Breast epithelium (tissue), 4 donors: ENCODE measurements at regions not wholly inside any gene's neighbourhood (a gene's known extent, or its start where the extent isn't known, plus 50 kb on each side); places are given as distances from the start of the nearest gene placed in this dataset.

Experiments used
- DNase-seq, 2 donors: peaks; one replicate each; pipeline ENCODE4 v3.0.0-alpha.2; 2019; ENCODE audit warnings: low spot score in 2 of 2
- H3K27ac ChIP-seq, 2 donors: fragments of 200-600 bp; sonication (generic) in 1 of 2; one replicate each; pipeline ENCODE4 v1.5.1; 2016 to 2019; ENCODE audit warnings: mild to moderate bottlenecking in 1 of 2
- H3K27me3 ChIP-seq, 2 donors: fragments of 200-600 bp; sonication (generic) in 1 of 2; one replicate each; pipeline versions ENCODE4 v1.5.1 to v1.6.0; 2017 to 2019; ENCODE audit warnings: control low read depth in 1 of 2, mild to moderate bottlenecking in 1 of 2
- H3K36me3 ChIP-seq: fragments of 200-600 bp; one replicate; pipeline ENCODE4 v1.5.1; 2019
- H3K4me1 ChIP-seq, 2 donors: fragments of 200-600 bp; sonication (generic); one replicate each; pipeline ENCODE4 v1.5.1; 2016 to 2019; ENCODE audit warnings: control low read depth in 1 of 2
- H3K4me3 ChIP-seq, 3 donors: fragments of 200-600 bp; sonication (generic); 1 replicate in 2 of 3; 2 replicates in 1 of 3; pipeline ENCODE4 v1.5.1; 2016 to 2019; ENCODE audit warnings: mild to moderate bottlenecking in 3 of 3, moderate library complexity in 2 of 3
- H3K9me3 ChIP-seq, 2 donors: fragments of 200-600 bp; sonication (generic) in 1 of 2; one replicate each; pipeline ENCODE4 v1.5.1; 2016 to 2019; ENCODE audit warnings: control low read depth in 1 of 2
- POLR2A ChIP-seq: fragments of 450-650 bp; IDR thresholded peaks from one replicate; pipeline ENCODE4 v1.6.1; 2016; ENCODE audit warnings: antibody characterized with exemption, mild to moderate bottlenecking, moderate library complexity
- POLR2AphosphoS5 ChIP-seq, 3 donors: sonication (generic); formaldehyde crosslinking; IDR thresholded peaks; one replicate each; pipeline ENCODE4 v1.6.1; 2017; ENCODE audit warnings: antibody characterized with exemption in 3 of 3
- intact Hi-C: fragments of 100-400 bp; cut with DNase I; formaldehyde crosslinking; loops from one replicate; pipeline ENCODE4 v1.15.1; 2023; ENCODE audit warnings: low total_unique reads
- TF ChIP-seq, protein P1 (sequence below), 3 donors: fragments of 450-650 bp; IDR thresholded peaks; one replicate each; pipeline ENCODE4 v1.5.1; 2016 to 2017; ENCODE audit warnings: antibody characterized with exemption in 3 of 3, mild to moderate bottlenecking in 3 of 3, moderate library complexity in 3 of 3

DNA sequence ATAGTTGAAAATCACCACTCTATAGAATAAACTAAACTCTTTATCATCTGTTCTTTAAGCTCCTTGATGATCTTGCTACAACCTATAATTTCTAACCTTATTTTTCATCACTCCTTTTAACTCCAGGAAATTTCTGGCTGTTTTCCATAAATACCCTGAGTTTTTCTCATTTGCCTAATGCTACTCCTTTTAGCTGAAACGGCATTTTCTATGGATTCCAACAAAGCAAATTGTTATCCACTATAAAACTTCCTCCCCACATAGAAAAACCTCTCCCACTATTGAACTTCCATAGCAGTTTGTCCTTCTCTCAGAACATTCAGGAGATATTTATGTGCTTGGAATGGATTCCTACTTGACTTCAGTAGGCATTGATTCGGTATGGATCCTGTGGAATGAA lies 122.8 kb downstream of the SLC41A2 start:
- no peaks in the 10 kb centered on the region for H3K36me3 ChIP-seq
- DNase-seq, result no peak
- H3K27me3 ChIP-seq, result no peaks in the 10 kb centered on the region
- intact Hi-C loops, result no loop called here
- no peak for TF ChIP-seq POLR2A
- TF ChIP-seq POLR2AphosphoS5 (IDR thresholded peaks at IDR 0.05), result no peak
- TF ChIP-seq, protein P1, sequence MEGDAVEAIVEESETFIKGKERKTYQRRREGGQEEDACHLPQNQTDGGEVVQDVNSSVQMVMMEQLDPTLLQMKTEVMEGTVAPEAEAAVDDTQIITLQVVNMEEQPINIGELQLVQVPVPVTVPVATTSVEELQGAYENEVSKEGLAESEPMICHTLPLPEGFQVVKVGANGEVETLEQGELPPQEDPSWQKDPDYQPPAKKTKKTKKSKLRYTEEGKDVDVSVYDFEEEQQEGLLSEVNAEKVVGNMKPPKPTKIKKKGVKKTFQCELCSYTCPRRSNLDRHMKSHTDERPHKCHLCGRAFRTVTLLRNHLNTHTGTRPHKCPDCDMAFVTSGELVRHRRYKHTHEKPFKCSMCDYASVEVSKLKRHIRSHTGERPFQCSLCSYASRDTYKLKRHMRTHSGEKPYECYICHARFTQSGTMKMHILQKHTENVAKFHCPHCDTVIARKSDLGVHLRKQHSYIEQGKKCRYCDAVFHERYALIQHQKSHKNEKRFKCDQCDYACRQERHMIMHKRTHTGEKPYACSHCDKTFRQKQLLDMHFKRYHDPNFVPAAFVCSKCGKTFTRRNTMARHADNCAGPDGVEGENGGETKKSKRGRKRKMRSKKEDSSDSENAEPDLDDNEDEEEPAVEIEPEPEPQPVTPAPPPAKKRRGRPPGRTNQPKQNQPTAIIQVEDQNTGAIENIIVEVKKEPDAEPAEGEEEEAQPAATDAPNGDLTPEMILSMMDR (IDR thresholded peaks at IDR 0.05), result no peak
- H3K4me3 ChIP-seq, result no peak overlapping the region
- H3K27ac ChIP-seq, result no peak overlapping the region
- H3K9me3 ChIP-seq, result no peaks in the 10 kb centered on the region
- H3K4me1 ChIP-seq, result no peaks in the 10 kb centered on the region

DNA sequence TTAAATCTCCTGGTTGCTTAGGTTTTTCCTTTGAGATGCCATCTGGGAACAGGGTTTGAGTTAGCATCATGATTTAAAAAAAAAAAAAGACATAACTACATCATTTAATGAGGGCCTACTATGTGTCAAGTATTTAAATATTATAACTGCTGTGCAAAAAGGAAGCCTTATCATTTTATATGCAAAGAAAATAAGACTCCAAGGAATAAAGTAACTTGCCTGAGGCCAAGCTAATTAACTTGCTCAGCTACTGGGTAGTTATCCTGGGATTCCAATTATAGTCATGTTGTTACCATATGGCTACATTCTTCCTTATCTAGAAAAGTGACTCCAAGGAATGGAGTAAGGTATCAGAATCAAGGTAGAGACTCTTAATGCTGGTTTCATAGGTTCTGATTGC lies 123.5 kb downstream of the SLC41A2 start:
- Histone ChIP-seq H3K27ac (no peak overlapping the region), H3K36me3 (no peaks in the 10 kb centered on the region), H3K27me3 (no peaks in the 10 kb centered on the region), H3K4me3 (no peak overlapping the region), H3K4me1 (no peaks in the 10 kb centered on the region), H3K9me3 (no peaks in the 10 kb centered on the region)
- TF ChIP-seq, protein P1 (IDR thresholded peaks at IDR 0.05), result no peak
- TF ChIP-seq POLR2AphosphoS5 (IDR thresholded peaks at IDR 0.05) (no peak), POLR2A (no peak)
- intact Hi-C loops, result no loop called here
- DNase-seq, result no peak

DNA sequence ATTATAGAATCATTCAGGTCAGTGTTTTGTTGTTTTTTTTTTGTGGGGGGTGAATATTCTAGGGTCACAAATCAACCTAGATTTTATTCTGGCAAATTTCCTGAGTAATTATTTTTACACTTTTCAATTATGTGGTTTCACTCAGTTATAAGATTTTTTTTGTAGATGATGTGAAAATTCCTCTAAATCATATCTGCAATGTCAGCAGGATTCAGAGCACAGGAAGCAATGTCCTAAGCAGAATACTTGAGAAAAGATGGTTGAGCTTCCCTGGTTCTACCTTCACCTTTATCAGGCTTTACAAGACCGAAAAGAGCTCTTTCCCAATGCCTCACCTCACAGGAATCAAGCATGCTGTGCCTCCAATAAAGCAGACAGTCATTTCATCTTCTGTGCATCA lies 124.3 kb downstream of the SLC41A2 start:
- H3K36me3 ChIP-seq, result no peaks in the 10 kb centered on the region
- no peak for TF ChIP-seq POLR2A
- TF ChIP-seq, protein P1 (IDR thresholded peaks at IDR 0.05), result no peak
- TF ChIP-seq POLR2AphosphoS5 (IDR thresholded peaks at IDR 0.05), result no peak
- no peak overlapping the region for H3K27ac ChIP-seq
- no peaks in the 10 kb centered on the region for H3K4me1 ChIP-seq
- no peaks in the 10 kb centered on the region for H3K27me3 ChIP-seq
- H3K9me3 ChIP-seq, result no peaks in the 10 kb centered on the region
- no peak overlapping the region for H3K4me3 ChIP-seq
- intact Hi-C loops, result no loop called here
- no peak for DNase-seq

DNA sequence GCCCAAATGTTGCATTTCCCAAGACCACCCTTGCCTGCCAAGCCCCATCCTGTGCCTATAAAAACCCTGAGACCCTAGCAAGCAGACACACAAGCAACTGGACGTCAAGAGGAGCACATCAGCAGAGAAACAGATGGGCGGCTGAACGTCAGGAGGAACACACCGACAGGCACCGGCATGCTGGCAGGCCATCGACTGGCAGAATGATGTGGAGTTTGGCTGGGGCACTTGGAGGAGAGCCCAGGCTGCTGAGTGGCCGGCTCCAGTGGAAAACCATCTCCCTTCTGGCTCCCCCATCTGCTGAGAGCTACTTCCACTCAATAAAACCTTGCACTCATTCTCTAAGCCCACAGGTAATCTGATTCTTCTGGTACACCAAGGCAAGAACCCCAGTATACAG lies 130.1 kb downstream of the SLC41A2 start:
- H3K4me3 ChIP-seq, result no peak overlapping the region
- intact Hi-C loops, result no loop called here
- H3K9me3 ChIP-seq, result peaks cover 23 to 26% of the 10 kb centered on the region in 2 donors
- TF ChIP-seq POLR2A (no peak), POLR2AphosphoS5 (IDR thresholded peaks at IDR 0.05) (no peak)
- TF ChIP-seq, protein P1 (IDR thresholded peaks at IDR 0.05), result no peak
- DNase-seq, result no peak
- no peak overlapping the region for H3K27ac ChIP-seq
- no peaks in the 10 kb centered on the region for H3K4me1 ChIP-seq
- H3K27me3 ChIP-seq, result no peaks in the 10 kb centered on the region
- H3K36me3 ChIP-seq, result no peaks in the 10 kb centered on the region

DNA sequence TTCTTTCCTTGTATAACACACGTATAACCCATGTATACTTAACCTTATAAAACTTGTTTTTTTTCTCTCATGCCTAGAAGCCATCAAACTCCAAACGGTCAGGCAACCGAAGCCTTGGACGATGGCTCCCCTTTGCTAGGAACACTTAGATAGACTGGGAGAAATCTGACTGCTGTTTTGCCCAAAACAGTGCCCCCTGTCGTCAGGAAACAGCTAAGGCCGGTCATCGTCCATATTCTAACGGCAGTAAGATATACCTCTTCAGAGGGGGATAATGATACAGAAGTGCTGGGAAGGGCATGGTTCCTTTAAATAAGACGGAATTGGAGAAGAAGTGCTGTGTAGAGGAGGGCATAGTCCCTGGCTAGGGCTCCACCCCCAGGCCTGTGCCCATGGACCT lies 130.5 kb downstream of the SLC41A2 start:
- no peaks in the 10 kb centered on the region for H3K4me1 ChIP-seq
- no peak overlapping the region for H3K27ac ChIP-seq
- no peaks in the 10 kb centered on the region for H3K36me3 ChIP-seq
- TF ChIP-seq POLR2AphosphoS5 (IDR thresholded peaks at IDR 0.05) (no peak), POLR2A (no peak)
- TF ChIP-seq, protein P1 (IDR thresholded peaks at IDR 0.05), result no peak
- H3K9me3 ChIP-seq, result peaks cover 23 to 26% of the 10 kb centered on the region in 2 donors
- no peaks in the 10 kb centered on the region for H3K27me3 ChIP-seq
- no peak overlapping the region for H3K4me3 ChIP-seq
- intact Hi-C loops, result no loop called here
- DNase-seq, result no peak
